Astrocyte (in vitro differentiated cells and primary cell): ENCODE measurements at regions not wholly inside any gene's neighbourhood (a gene's known extent, or its start where the extent isn't known, plus 50 kb on each side); places are given as distances from the start of the nearest gene placed in this dataset.

Source experiments
- CTCF ChIP-seq: IDR thresholded peaks from 2 replicates; pipeline ENCODE4 v1.5.1; 2011; ENCODE audit warnings: low read depth, mild to moderate bottlenecking, inconsistent platforms, low read length, moderate library complexity; ENCODE audit not compliant: insufficient read depth
- EZH2 ChIP-seq: IDR thresholded peaks from 2 replicates; pipeline ENCODE4 v1.6.1; 2012; ENCODE audit warnings: mild to moderate bottlenecking, low read length, inconsistent platforms; ENCODE audit not compliant: insufficient read depth

DNA sequence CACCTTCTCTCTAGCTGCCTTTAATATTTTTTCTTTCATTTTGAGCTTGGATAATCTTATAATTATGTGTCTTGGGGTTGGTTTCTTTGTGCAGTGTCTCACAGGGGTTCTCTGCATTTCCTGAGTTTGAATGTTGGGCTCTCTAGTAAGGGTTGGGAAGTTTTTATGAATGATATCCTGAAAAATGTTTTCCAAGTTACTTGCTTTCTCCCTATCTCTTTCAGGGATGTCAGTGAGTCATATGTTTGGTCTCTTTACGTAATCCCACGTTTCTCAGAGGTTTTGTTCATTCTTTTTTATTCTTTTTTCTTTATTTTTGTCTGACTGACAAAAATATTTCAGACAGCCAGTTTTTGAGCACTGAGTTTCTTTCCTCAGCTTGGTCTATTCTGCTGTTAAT, 55.4 kb upstream of the CCDC190 start:
- TF ChIP-seq EZH2 (no peak), CTCF (no peak)
